ENCODE measurements at regions not wholly inside any gene's neighbourhood (a gene's known extent, or its start where the extent isn't known, plus 50 kb on each side); places are given as distances from the start of the nearest gene placed in this dataset.

- H3K36me3 ChIP-seq, result no peaks in the 10 kb centered on the region
- no peak for DNase-seq
- H3K27ac ChIP-seq, result no peak overlapping the region
- intact Hi-C loops (cut with DNase I; ENCODE audit: low total_unique reads), result no loop called here
- no peaks in the 10 kb centered on the region for H3K9me3 ChIP-seq
- no peak for TF ChIP-seq CTCF (IDR thresholded peaks at IDR 0.05)
- peaks cover 0 to 18% (median 5%) of the 10 kb centered on the region in 4 donors for H3K4me1 ChIP-seq
- H3K27me3 ChIP-seq, result no peaks in the 10 kb centered on the region
- no peak overlapping the region for H3K4me3 ChIP-seq
Observed at GRCh38 chr5:81820318-81820636, 69.4 kb upstream of the SSBP2 start.

GRCh38 chr5:81819556-81820317, 68.8 kb upstream of the SSBP2 start:
- H3K4me3 ChIP-seq, result no peak overlapping the region
- H3K9me3 ChIP-seq, result no peaks in the 10 kb centered on the region
- DNase-seq, result no peak
- H3K27me3 ChIP-seq, result no peaks in the 10 kb centered on the region
- H3K4me1 ChIP-seq, result peaks cover 0 to 12% (median 2%) of the 10 kb centered on the region in 4 donors
- no peak for TF ChIP-seq CTCF (IDR thresholded peaks at IDR 0.05)
- H3K36me3 ChIP-seq, result no peaks in the 10 kb centered on the region
- H3K27ac ChIP-seq, result no peak overlapping the region
- intact Hi-C loops (cut with DNase I; ENCODE audit: low total_unique reads), result no loop called here

GRCh38 chr5:81817980-81818379, 67.1 kb upstream of the SSBP2 start:
- no peaks in the 10 kb centered on the region for H3K36me3 ChIP-seq
- no peak overlapping the region for H3K27ac ChIP-seq
- H3K27me3 ChIP-seq, result no peaks in the 10 kb centered on the region
- no peak for DNase-seq
- no peaks in the 10 kb centered on the region for H3K9me3 ChIP-seq
- no peak for TF ChIP-seq CTCF (IDR thresholded peaks at IDR 0.05)
- intact Hi-C loops (cut with DNase I; ENCODE audit: low total_unique reads), result no loop called here
- H3K4me3 ChIP-seq, result no peak overlapping the region
- peaks cover 0 to 8% (median 0%) of the 10 kb centered on the region in 4 donors for H3K4me1 ChIP-seq

- Histone ChIP-seq H3K27me3 (no peaks in the 10 kb centered on the region), H3K36me3 (no peaks in the 10 kb centered on the region), H3K4me1 (peaks cover 0 to 8% (median 0%) of the 10 kb centered on the region in 4 donors), H3K4me3 (no peak overlapping the region), H3K9me3 (no peaks in the 10 kb centered on the region), H3K27ac (no peak overlapping the region)
- intact Hi-C loops (cut with DNase I; ENCODE audit: low total_unique reads), result no loop called here
- TF ChIP-seq CTCF (IDR thresholded peaks at IDR 0.05), result no peak
- DNase-seq, result no peak
Observed at GRCh38 chr5:81817086-81817485, 66.2 kb upstream of the SSBP2 start.

GRCh38 chr5:81815321-81815720, 64.4 kb upstream of the SSBP2 start:
- DNase-seq, result no peak
- no peak for TF ChIP-seq CTCF (IDR thresholded peaks at IDR 0.05)
- Histone ChIP-seq H3K27ac (no peak overlapping the region), H3K27me3 (no peaks in the 10 kb centered on the region), H3K9me3 (no peaks in the 10 kb centered on the region), H3K4me1 (peaks cover 0 to 8% (median 0%) of the 10 kb centered on the region in 4 donors), H3K4me3 (no peak overlapping the region), H3K36me3 (no peaks in the 10 kb centered on the region)
- intact Hi-C loops (cut with DNase I; ENCODE audit: low total_unique reads), result no loop called here

Data from tibial artery (tissue), 4 donors.